ENCODE measurements at regions not wholly inside any gene's neighbourhood (a gene's known extent, or its start where the extent isn't known, plus 50 kb on each side); places are given as distances from the start of the nearest gene placed in this dataset.

DNA sequence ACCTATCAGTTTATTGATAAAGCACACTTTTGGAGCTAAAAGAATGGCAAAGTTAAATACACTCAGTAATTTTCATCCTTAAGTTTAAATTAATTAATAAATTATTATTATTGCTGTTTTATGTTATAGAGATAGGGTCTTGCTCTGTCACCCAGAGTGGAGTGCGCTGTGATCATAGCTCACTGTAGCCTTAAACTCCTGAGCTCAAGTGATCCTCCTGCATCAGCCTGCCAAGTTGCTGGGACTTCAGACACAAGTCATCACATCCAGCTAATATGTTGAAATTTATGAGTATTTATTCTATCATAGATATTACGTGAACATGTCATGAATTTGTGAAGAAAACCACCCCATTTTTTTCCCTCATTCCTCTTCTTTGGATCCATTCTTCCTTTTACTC, 64.2 kb downstream of the GJA1 start:
- Mint-ChIP-seq H3K4me1 (ENCODE audit: low read depth, unreplicated experiment) (no peaks in the 10 kb centered on the region), H3K27me3 (ENCODE audit: unreplicated experiment) (no peaks in the 10 kb centered on the region), H3K27ac (ENCODE audit: unreplicated experiment) (no peak overlapping the region), H3K4me3 (ENCODE audit: unreplicated experiment) (no peak overlapping the region), H3K36me3 (ENCODE audit: unreplicated experiment) (no peaks in the 10 kb centered on the region), H3K9me3 (ENCODE audit: unreplicated experiment) (no peaks in the 10 kb centered on the region)
- TF ChIP-seq, protein P1, sequence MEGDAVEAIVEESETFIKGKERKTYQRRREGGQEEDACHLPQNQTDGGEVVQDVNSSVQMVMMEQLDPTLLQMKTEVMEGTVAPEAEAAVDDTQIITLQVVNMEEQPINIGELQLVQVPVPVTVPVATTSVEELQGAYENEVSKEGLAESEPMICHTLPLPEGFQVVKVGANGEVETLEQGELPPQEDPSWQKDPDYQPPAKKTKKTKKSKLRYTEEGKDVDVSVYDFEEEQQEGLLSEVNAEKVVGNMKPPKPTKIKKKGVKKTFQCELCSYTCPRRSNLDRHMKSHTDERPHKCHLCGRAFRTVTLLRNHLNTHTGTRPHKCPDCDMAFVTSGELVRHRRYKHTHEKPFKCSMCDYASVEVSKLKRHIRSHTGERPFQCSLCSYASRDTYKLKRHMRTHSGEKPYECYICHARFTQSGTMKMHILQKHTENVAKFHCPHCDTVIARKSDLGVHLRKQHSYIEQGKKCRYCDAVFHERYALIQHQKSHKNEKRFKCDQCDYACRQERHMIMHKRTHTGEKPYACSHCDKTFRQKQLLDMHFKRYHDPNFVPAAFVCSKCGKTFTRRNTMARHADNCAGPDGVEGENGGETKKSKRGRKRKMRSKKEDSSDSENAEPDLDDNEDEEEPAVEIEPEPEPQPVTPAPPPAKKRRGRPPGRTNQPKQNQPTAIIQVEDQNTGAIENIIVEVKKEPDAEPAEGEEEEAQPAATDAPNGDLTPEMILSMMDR (IDR thresholded peaks at IDR 0.05; ENCODE audit: partially characterized antibody, unreplicated experiment): no peak
- no peak for DNase-seq

DNA sequence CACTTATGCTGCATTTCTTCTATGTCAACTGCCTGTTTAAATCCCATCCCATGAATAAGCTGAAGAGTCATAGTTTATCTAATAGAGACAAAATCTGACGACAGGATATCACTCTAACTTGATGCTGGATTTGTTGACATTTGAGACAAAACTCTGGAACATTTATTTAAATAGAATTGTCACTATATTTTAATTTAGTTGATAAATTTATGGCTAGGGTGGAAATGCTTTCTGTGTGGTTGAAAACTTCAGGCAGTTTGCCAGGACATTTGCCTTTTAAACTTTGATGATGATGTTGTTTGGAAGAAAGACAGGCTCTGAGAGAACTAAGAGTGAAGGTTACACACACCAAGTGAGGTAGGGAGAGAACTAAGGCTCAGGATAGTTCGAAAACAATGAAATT, 68.1 kb downstream of the GJA1 start:
- H3K4me3 Mint-ChIP-seq (ENCODE audit: unreplicated experiment): no peak overlapping the region
- H3K9me3 Mint-ChIP-seq (ENCODE audit: unreplicated experiment): no peaks in the 10 kb centered on the region
- TF ChIP-seq, protein P1 (IDR thresholded peaks at IDR 0.05; ENCODE audit: partially characterized antibody, unreplicated experiment): no peak
- no peak for DNase-seq
- H3K27ac Mint-ChIP-seq (ENCODE audit: unreplicated experiment): no peak overlapping the region
- H3K36me3 Mint-ChIP-seq (ENCODE audit: unreplicated experiment): no peaks in the 10 kb centered on the region
- H3K4me1 Mint-ChIP-seq (ENCODE audit: low read depth, unreplicated experiment): no peaks in the 10 kb centered on the region
- no peaks in the 10 kb centered on the region for H3K27me3 Mint-ChIP-seq (ENCODE audit: unreplicated experiment)

DNA sequence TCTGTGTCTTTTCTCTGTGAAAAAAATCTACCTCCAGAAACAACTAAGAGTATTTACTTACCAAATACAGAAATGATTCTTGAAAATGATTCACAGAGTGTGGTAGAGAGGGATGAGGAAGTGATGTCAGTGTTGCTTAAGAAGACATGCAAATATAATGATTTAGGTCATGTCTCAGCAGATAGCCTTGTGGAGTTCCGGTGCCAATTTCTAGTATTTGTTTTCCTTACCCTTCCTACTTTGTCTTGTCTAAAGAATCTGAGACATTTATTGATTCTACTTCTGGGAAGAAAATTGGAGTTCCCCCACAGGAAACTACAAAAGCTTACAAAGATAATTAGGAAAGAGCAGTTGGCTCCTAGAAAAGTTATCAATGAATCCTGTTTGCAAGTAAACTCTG, 68.8 kb downstream of the GJA1 start:
- H3K27ac Mint-ChIP-seq (ENCODE audit: unreplicated experiment): no peak overlapping the region
- DNase-seq: no peak
- TF ChIP-seq, protein P1 (IDR thresholded peaks at IDR 0.05; ENCODE audit: partially characterized antibody, unreplicated experiment): no peak
- H3K27me3 Mint-ChIP-seq (ENCODE audit: unreplicated experiment): no peaks in the 10 kb centered on the region
- H3K4me3 Mint-ChIP-seq (ENCODE audit: unreplicated experiment): no peak overlapping the region
- H3K4me1 Mint-ChIP-seq (ENCODE audit: low read depth, unreplicated experiment): no peaks in the 10 kb centered on the region
- no peaks in the 10 kb centered on the region for H3K36me3 Mint-ChIP-seq (ENCODE audit: unreplicated experiment)
- no peaks in the 10 kb centered on the region for H3K9me3 Mint-ChIP-seq (ENCODE audit: unreplicated experiment)

DNA sequence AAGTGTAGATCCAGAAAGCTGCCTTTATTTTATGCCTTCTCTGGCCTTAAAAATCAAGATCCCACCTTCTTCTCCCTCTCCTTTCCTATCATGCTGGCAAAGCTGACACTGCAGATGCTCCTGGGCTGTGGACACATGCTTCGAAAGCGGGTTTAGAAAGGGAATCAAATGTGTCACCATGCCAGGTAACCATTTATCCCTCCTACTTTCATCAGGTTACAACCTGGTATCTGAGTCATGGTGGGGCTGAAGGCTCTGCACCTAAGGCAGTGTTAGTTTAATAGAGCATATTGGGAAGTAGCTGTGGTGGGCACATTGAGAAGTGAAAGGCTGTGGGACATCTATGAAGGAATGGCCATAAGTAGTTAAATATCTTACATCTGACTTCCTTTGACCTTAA, 69.8 kb downstream of the GJA1 start:
- no peak for DNase-seq
- no peak overlapping the region for H3K27ac Mint-ChIP-seq (ENCODE audit: unreplicated experiment)

More for the DNA sequence above, 69.8 kb downstream of the GJA1 start:
- H3K27me3 Mint-ChIP-seq (ENCODE audit: unreplicated experiment): no peaks in the 10 kb centered on the region
- H3K4me3 Mint-ChIP-seq (ENCODE audit: unreplicated experiment): no peak overlapping the region
- H3K4me1 Mint-ChIP-seq (ENCODE audit: low read depth, unreplicated experiment): no peaks in the 10 kb centered on the region
- TF ChIP-seq, protein P1 (IDR thresholded peaks at IDR 0.05; ENCODE audit: partially characterized antibody, unreplicated experiment): no peak
- no peaks in the 10 kb centered on the region for H3K9me3 Mint-ChIP-seq (ENCODE audit: unreplicated experiment)
- H3K36me3 Mint-ChIP-seq (ENCODE audit: unreplicated experiment): no peaks in the 10 kb centered on the region
